RWPE1 (cell line): ENCODE measurements at regions not wholly inside any gene's neighbourhood (a gene's known extent, or its start where the extent isn't known, plus 50 kb on each side); places are given as distances from the start of the nearest gene placed in this dataset.

Experiments
- CTCF ChIA-PET: fragments of 350-600 bp; sonication (Branson Sonifier 250); formaldehyde crosslinking; extraction: SDS; loops from one replicate; lab custom pipeline; 2021; lab: Yijun Ruan, JAX
- POLR2A ChIA-PET: fragments of 400-600 bp; formaldehyde crosslinking; extraction: SDS; loops from one replicate; lab custom pipeline; 2020; ENCODE audit warnings: antibody characterized with exemption; ENCODE audit not compliant: low non-redundant PET; lab: Yijun Ruan, JAX
- DNase-seq: peaks from one replicate; pipeline ENCODE4 v3.0.0; 2012; ENCODE audit warnings: low spot score
- H3K27ac ChIP-seq: fragments of 450-650 bp; 2 replicates; pipeline ENCODE4 v1.5.1; 2017
- TF ChIP-seq, protein P1 (sequence below): fragments of 450-650 bp; conservative IDR thresholded peaks from 2 replicates; pipeline ENCODE4 v1.5.1; 2017; ENCODE audit warnings: low read depth, mild to moderate bottlenecking

DNA sequence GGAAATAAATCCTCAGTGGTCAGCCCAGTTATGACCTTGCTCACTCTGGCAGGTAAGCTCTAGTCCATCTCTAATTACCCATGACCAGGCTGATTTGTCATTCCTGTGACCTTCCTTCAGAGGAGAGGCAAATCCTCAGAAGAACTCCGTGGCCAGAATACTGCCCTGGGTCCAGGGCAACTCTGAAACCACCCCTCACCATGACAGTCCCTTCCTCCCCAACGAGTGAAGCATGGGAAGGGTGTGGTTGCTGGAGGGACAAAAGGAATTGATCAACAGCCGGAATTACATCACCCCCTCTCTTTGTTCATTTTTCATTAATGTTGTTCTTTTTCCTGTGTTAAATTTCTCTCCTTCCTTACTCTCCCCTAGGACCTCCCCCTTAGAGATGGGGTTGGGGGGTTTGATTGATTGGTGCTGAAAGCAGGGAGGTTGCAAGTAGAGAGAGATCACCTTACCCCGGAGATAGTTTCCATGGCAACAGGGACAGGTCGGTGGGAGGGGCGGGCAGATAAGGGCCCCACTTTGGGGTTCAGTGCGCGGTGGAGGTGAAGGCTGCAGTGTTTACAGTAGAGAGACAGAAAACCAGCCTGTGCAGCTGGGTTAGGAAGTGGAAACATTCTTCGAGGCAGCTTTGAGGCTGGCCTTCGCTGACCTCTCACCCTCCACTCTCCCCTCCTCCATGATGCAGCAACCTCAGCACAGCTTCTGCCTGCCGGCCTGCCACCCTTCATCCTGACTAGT is 647.4 kb downstream of the BCOR start:
- no peak for DNase-seq
- ChIA-PET CTCF (interaction anchor here (0.6 kb wide), 1 partner anchor 884 kb away, joined by 5 read pairs; no protein-coding TSS in a partner anchor), POLR2A (no interaction called here)
- TF ChIP-seq, protein P1, sequence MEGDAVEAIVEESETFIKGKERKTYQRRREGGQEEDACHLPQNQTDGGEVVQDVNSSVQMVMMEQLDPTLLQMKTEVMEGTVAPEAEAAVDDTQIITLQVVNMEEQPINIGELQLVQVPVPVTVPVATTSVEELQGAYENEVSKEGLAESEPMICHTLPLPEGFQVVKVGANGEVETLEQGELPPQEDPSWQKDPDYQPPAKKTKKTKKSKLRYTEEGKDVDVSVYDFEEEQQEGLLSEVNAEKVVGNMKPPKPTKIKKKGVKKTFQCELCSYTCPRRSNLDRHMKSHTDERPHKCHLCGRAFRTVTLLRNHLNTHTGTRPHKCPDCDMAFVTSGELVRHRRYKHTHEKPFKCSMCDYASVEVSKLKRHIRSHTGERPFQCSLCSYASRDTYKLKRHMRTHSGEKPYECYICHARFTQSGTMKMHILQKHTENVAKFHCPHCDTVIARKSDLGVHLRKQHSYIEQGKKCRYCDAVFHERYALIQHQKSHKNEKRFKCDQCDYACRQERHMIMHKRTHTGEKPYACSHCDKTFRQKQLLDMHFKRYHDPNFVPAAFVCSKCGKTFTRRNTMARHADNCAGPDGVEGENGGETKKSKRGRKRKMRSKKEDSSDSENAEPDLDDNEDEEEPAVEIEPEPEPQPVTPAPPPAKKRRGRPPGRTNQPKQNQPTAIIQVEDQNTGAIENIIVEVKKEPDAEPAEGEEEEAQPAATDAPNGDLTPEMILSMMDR, result no peak
- H3K27ac ChIP-seq, result no peak overlapping the region

DNA sequence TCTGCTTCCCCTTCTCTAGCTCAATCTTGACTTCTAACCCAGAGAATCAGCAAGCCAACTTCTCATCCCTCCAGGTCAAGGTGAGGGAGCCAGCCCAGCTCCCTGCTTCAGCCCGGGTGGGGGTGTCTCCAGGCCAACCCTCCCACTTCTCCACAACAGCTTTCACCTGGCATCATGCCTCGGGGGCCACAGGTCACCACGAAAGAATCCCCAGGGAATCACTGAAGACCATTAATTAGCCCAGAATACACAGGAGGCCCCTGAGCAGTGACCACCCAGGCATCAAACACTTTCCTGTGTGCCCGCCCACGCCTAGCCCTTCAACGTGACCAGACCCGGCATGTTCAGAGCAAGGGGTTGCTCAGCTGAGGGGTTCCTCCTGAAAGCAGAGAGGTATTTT is 646.7 kb downstream of the BCOR start:
- DNase-seq, result no peak
- H3K27ac ChIP-seq, result no peak overlapping the region
- TF ChIP-seq, protein P1, result no peak
- ChIA-PET POLR2A (no interaction called here), CTCF (interaction anchor here (0.6 kb wide), 1 partner anchor 884 kb away, joined by 5 read pairs; no protein-coding TSS in a partner anchor)

- no peak overlapping the region for H3K27ac ChIP-seq
- CTCF ChIA-PET, result no interaction called here
- TF ChIP-seq, protein P1, result no peak
- DNase-seq, result no peak
- POLR2A ChIA-PET, result no interaction called here
These were observed 645.4 kb downstream of the BCOR start for GRCh38 chrX:39452401-39452800.

DNA sequence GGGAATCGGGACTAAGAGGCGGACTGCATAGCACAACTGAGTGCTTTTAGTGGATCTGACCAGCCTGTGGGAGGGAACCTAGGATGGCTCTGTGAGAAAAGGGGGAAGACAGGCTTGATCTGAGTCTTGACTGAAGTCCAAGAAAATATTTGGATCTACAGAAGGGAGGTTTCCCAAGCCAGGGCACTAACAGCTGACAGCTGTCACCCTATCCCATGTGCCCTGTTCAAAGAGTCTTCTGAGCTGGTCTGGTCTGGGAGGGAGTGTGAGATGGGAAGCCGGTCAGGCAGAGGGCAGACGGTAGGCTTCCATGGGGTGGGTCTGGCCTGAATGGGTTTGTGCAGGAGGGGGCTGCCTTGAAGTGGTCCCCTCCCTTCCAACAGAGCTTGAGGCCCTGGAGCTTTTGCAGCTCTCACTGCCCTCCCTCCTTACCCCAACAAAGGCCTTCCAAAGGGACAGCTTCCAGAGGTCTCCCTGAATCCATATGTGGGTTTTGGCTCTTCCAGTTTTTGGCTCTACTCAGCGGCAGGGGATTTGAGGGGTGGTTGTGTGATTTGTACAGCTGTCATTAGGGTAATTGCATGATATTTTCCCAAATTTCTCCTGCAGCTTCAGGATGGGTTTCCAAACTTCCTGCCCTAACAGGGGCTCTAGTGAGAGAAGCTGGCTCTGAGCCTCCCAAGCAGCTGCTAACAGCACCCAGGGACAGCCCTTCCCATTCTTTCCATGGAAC is 643.7 kb downstream of the BCOR start:
- CTCF ChIA-PET, result interaction anchor here (0.6 kb wide), 1 partner anchor 64 kb away, joined by 4 read pairs; no protein-coding TSS in a partner anchor
- no peak for DNase-seq
- POLR2A ChIA-PET, result no interaction called here
- TF ChIP-seq, protein P1, result no peak
- no peak overlapping the region for H3K27ac ChIP-seq

DNA sequence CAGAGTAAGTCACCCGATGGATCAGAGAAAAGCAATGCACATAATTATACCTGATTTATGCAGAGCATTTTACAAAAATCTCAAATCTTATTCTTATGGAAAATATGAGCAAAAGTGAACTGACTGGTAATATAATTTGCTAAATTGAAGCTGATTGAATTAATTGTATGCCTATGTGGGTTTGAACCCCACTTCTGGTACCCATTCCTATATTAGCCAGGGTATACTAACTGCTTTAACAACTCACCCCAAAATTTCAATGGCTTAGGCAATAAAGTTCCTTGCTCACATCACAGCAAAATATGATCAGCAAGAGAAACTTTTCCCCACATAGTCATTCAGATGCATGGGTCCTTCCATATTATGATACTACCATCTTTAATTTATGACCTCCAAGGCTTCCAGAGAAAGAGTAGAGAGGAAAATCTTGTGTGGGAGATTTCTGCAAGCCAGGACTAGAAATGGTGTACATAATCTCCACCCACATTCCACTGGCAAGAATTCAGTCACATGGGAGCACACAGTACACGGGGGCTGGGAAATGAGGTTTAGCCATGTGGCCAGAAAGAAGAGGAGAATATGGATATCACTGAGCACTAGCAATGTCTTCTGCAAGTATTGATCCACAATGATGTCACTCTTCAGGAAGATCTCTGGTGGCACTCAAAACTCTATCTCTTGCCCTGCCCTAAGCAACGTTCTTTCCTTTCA is 640.7 kb downstream of the BCOR start:
- no peak overlapping the region for H3K27ac ChIP-seq
- ChIA-PET POLR2A (no interaction called here), CTCF (no interaction called here)
- DNase-seq, result no peak
- TF ChIP-seq, protein P1, result no peak

DNA sequence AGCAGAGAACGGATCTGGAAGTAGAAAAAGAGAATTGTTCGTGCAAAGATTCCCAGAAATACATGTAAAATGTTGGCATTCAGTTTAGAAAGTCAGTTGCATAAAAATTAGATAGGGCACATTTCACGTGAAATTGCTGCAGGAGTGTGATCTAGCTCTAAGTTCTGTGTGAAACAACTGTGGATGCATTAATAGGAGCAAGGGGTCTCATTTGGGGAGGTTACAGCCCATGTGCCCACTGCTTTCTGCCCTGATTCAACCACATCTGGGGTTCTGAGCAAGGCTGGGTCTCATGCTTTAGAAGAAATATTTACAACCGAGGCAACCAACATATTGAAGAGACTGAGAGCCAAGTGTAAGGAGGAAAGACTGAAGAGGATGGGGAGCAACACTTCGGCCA is 639.0 kb downstream of the BCOR start:
- ChIA-PET CTCF (no interaction called here), POLR2A (no interaction called here)
- TF ChIP-seq, protein P1, result no peak
- H3K27ac ChIP-seq, result no peak overlapping the region
- no peak for DNase-seq
